ENCODE measurements at regions not wholly inside any gene's neighbourhood (a gene's known extent, or its start where the extent isn't known, plus 50 kb on each side); places are given as distances from the start of the nearest gene placed in this dataset.

GRCh38 chr9:84432746-84433145, 92.2 kb upstream of the SLC28A3 start:
- H3K9ac ChIP-seq (ENCODE audit: insufficient read length, low read depth) = no peak overlapping the region
- H3K27me3 ChIP-seq (ENCODE audit: insufficient read depth, insufficient read length) = no peaks in the 10 kb centered on the region
- H3K9me3 ChIP-seq (ENCODE audit: insufficient read depth, low read length) = no peaks in the 10 kb centered on the region
- no peak overlapping the region for H3K4me3 ChIP-seq (ENCODE audit: insufficient read length, low read depth)
- H3K4me1 ChIP-seq (ENCODE audit: insufficient read depth, insufficient read length) = no peaks in the 10 kb centered on the region
- no peaks in the 10 kb centered on the region for H3K36me3 ChIP-seq (ENCODE audit: insufficient read depth, insufficient read length, low read length)
- TF ChIP-seq ZNF274 (IDR thresholded peaks at IDR 0.05; ENCODE audit: low read depth, low read length) = no peak
- no peak for TF ChIP-seq YY1 (IDR thresholded peaks at IDR 0.05; ENCODE audit: insufficient read depth, insufficient read length)
- no peak for TF ChIP-seq SUZ12 (IDR thresholded peaks at IDR 0.05; ENCODE audit: extremely low read depth, insufficient read depth, insufficient read length)
- no peak for DNase-seq (ENCODE audit: low read depth, low spot score)

GRCh38 chr9:84435902-84436301, 95.3 kb upstream of the SLC28A3 start:
- DNase-seq (ENCODE audit: low read depth, low spot score) = no peak
- Histone ChIP-seq H3K4me1 (ENCODE audit: insufficient read depth, insufficient read length) (no peaks in the 10 kb centered on the region), H3K27me3 (ENCODE audit: insufficient read depth, insufficient read length) (no peaks in the 10 kb centered on the region), H3K4me3 (ENCODE audit: insufficient read length, low read depth) (no peak overlapping the region), H3K36me3 (ENCODE audit: insufficient read depth, insufficient read length, low read length) (no peaks in the 10 kb centered on the region), H3K9ac (ENCODE audit: insufficient read length, low read depth) (no peak overlapping the region), H3K9me3 (ENCODE audit: insufficient read depth, low read length) (no peaks in the 10 kb centered on the region)
- no peak for TF ChIP-seq ZNF274 (IDR thresholded peaks at IDR 0.05; ENCODE audit: low read depth, low read length)
- no peak for TF ChIP-seq SUZ12 (IDR thresholded peaks at IDR 0.05; ENCODE audit: extremely low read depth, insufficient read depth, insufficient read length)
- no peak for TF ChIP-seq YY1 (IDR thresholded peaks at IDR 0.05; ENCODE audit: insufficient read depth, insufficient read length)

GRCh38 chr9:84436386-84437109, 96.0 kb upstream of the SLC28A3 start:
- no peak overlapping the region for H3K4me3 ChIP-seq (ENCODE audit: insufficient read length, low read depth)

GRCh38 chr9:84438391-84438790, 97.8 kb upstream of the SLC28A3 start:
- Histone ChIP-seq H3K9me3 (ENCODE audit: insufficient read depth, low read length) (no peaks in the 10 kb centered on the region), H3K4me3 (ENCODE audit: insufficient read length, low read depth) (no peak overlapping the region), H3K9ac (ENCODE audit: insufficient read length, low read depth) (no peak overlapping the region), H3K27me3 (ENCODE audit: insufficient read depth, insufficient read length) (no peaks in the 10 kb centered on the region), H3K4me1 (ENCODE audit: insufficient read depth, insufficient read length) (no peaks in the 10 kb centered on the region), H3K36me3 (ENCODE audit: insufficient read depth, insufficient read length, low read length) (no peaks in the 10 kb centered on the region)
- TF ChIP-seq SUZ12 (IDR thresholded peaks at IDR 0.05; ENCODE audit: extremely low read depth, insufficient read depth, insufficient read length) = no peak
- TF ChIP-seq YY1 (IDR thresholded peaks at IDR 0.05; ENCODE audit: insufficient read depth, insufficient read length) = no peak
- no peak for TF ChIP-seq ZNF274 (IDR thresholded peaks at IDR 0.05; ENCODE audit: low read depth, low read length)
- no peak for DNase-seq (ENCODE audit: low read depth, low spot score)

More at GRCh38 chr9:84436386-84437109, 96.0 kb upstream of the SLC28A3 start:
- TF ChIP-seq YY1 (IDR thresholded peaks at IDR 0.05; ENCODE audit: insufficient read depth, insufficient read length) (no peak), SUZ12 (IDR thresholded peaks at IDR 0.05; ENCODE audit: extremely low read depth, insufficient read depth, insufficient read length) (no peak), ZNF274 (IDR thresholded peaks at IDR 0.05; ENCODE audit: low read depth, low read length) (no peak)
- Histone ChIP-seq H3K9ac (ENCODE audit: insufficient read length, low read depth) (no peak overlapping the region), H3K36me3 (ENCODE audit: insufficient read depth, insufficient read length, low read length) (no peaks in the 10 kb centered on the region), H3K4me1 (ENCODE audit: insufficient read depth, insufficient read length) (no peaks in the 10 kb centered on the region), H3K27me3 (ENCODE audit: insufficient read depth, insufficient read length) (no peaks in the 10 kb centered on the region), H3K9me3 (ENCODE audit: insufficient read depth, low read length) (no peaks in the 10 kb centered on the region)
- DNase-seq (ENCODE audit: low read depth, low spot score) = no peak

- Histone ChIP-seq H3K27me3 (ENCODE audit: insufficient read depth, insufficient read length) (no peaks in the 10 kb centered on the region), H3K9ac (ENCODE audit: insufficient read length, low read depth) (no peak overlapping the region), H3K9me3 (ENCODE audit: insufficient read depth, low read length) (no peaks in the 10 kb centered on the region), H3K4me3 (ENCODE audit: insufficient read length, low read depth) (no peak overlapping the region), H3K36me3 (ENCODE audit: insufficient read depth, insufficient read length, low read length) (no peaks in the 10 kb centered on the region), H3K4me1 (ENCODE audit: insufficient read depth, insufficient read length) (no peaks in the 10 kb centered on the region)
- TF ChIP-seq YY1 (IDR thresholded peaks at IDR 0.05; ENCODE audit: insufficient read depth, insufficient read length) (no peak), SUZ12 (IDR thresholded peaks at IDR 0.05; ENCODE audit: extremely low read depth, insufficient read depth, insufficient read length) (no peak), ZNF274 (IDR thresholded peaks at IDR 0.05; ENCODE audit: low read depth, low read length) (no peak)
- DNase-seq (ENCODE audit: low read depth, low spot score) = no peak
Measured at GRCh38 chr9:84439250-84439649, 98.7 kb upstream of the SLC28A3 start.

GRCh38 chr9:84442712-84443111, 102.2 kb upstream of the SLC28A3 start:
- DNase-seq (ENCODE audit: low read depth, low spot score) = no peak
- Histone ChIP-seq H3K9ac (ENCODE audit: insufficient read length, low read depth) (no peak overlapping the region), H3K4me3 (ENCODE audit: insufficient read length, low read depth) (no peak overlapping the region), H3K4me1 (ENCODE audit: insufficient read depth, insufficient read length) (no peaks in the 10 kb centered on the region), H3K9me3 (ENCODE audit: insufficient read depth, low read length) (no peaks in the 10 kb centered on the region), H3K27me3 (ENCODE audit: insufficient read depth, insufficient read length) (no peaks in the 10 kb centered on the region), H3K36me3 (ENCODE audit: insufficient read depth, insufficient read length, low read length) (no peaks in the 10 kb centered on the region)
- TF ChIP-seq SUZ12 (IDR thresholded peaks at IDR 0.05; ENCODE audit: extremely low read depth, insufficient read depth, insufficient read length) = no peak
- TF ChIP-seq ZNF274 (IDR thresholded peaks at IDR 0.05; ENCODE audit: low read depth, low read length) = no peak
- no peak for TF ChIP-seq YY1 (IDR thresholded peaks at IDR 0.05; ENCODE audit: insufficient read depth, insufficient read length)

GRCh38 chr9:84445737-84446136, 105.2 kb upstream of the SLC28A3 start:
- H3K9ac ChIP-seq (ENCODE audit: insufficient read length, low read depth) = no peak overlapping the region
- TF ChIP-seq SUZ12 (IDR thresholded peaks at IDR 0.05; ENCODE audit: extremely low read depth, insufficient read depth, insufficient read length) = no peak
- TF ChIP-seq YY1 (IDR thresholded peaks at IDR 0.05; ENCODE audit: insufficient read depth, insufficient read length) = no peak
- no peak for TF ChIP-seq ZNF274 (IDR thresholded peaks at IDR 0.05; ENCODE audit: low read depth, low read length)
- no peak overlapping the region for H3K4me3 ChIP-seq (ENCODE audit: insufficient read length, low read depth)
- no peaks in the 10 kb centered on the region for H3K9me3 ChIP-seq (ENCODE audit: insufficient read depth, low read length)
- no peaks in the 10 kb centered on the region for H3K36me3 ChIP-seq (ENCODE audit: insufficient read depth, insufficient read length, low read length)
- H3K27me3 ChIP-seq (ENCODE audit: insufficient read depth, insufficient read length) = no peaks in the 10 kb centered on the region
- H3K4me1 ChIP-seq (ENCODE audit: insufficient read depth, insufficient read length) = no peaks in the 10 kb centered on the region
- no peak for DNase-seq (ENCODE audit: low read depth, low spot score)

Measured in NT2/D1 (cell line).